ENCODE measurements at regions not wholly inside any gene's neighbourhood (a gene's known extent, or its start where the extent isn't known, plus 50 kb on each side); places are given as distances from the start of the nearest gene placed in this dataset.
"Not testable (repeated sequence)": the region's sequence is repeated elsewhere in the genome, so short reads cannot be mapped to it uniquely, and the experiment has no call there.

DNA sequence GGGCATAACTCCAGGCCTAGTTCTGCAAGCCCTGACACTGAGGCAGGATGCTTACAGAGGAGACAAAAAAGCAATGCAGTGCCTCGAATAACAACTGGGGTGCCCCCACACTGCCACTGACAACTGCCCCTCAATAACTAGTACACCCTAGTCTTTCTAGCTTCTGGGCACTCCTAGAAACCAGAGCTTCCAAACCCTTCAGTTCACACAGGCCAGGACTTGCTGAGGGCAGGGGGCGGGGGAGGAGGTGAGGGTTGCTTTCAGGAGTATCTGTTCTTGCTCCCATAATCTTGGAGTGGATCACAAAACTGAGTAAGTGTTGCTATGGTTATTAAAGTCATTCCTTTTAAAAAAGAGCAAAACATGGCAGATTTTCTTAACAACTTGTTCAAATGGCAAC is 333.1 kb downstream of the BCL2L11 start:
- not testable (repeated sequence) for DNase-seq

DNA sequence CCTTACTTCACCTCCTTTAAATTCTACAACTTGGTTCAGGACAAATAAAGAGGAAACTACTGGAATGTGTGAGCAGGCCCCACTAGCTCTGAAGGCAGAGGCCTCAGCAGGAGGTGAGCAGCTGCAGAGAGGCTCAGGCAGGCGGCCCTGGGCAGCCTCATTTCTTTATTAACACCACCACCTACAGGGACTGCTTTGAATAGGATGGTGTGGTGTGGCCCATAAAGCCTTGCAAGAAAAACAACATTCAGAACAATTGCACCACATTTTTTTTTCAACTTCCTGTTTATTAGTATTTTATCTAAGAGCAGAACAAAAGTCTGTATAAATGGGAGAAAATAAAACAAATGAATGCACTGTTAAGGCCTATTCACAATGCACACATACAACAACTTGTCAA is 333.7 kb downstream of the BCL2L11 start:
- not testable (repeated sequence) for DNase-seq

DNA sequence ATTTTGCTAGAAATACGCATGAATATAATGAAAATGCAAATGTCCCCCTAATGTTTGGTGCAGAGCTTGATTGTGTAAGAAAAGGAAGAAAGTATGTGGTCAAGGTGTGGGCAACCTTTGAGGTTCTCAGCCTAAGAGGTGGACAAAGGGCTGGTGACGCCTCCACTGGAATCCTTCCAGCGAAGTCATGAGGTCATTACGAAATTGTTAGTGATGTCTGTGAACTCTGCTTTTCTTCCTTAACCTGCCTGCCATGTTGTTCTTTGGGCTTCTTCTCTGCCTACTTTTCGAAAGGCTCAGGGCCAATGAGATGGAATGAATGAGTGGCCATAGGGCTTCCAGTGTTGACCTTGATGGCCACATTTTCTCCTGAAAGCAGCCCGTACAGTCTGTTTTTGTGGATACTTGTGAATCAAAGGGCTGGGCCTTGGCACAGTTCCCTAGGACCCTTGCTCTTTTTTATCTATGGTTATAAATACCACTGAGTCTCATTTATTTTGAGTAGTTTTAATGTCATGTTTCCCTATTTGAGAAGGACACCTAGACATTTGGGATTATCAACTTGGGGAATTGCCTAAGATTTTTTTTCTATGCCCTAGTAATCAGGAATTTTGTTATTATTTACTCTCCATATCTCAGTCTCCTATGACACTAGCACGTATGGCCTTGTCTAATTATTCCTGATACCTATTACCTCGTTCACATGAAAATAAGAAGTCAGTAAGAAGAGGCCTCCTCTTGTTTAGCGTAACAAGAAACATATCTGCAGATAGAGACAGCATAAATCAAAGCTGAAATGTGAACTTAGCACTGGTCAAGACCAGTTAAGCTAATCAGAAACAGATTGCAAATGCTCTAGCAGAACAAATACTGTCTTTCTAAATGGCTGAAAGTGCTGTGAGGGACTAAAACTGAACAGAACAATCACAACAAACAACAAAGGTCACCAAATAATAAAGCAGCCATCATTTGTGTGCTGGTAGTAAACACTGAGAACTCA is 334.6 kb downstream of the BCL2L11 start:
- not testable (repeated sequence) for DNase-seq

DNA sequence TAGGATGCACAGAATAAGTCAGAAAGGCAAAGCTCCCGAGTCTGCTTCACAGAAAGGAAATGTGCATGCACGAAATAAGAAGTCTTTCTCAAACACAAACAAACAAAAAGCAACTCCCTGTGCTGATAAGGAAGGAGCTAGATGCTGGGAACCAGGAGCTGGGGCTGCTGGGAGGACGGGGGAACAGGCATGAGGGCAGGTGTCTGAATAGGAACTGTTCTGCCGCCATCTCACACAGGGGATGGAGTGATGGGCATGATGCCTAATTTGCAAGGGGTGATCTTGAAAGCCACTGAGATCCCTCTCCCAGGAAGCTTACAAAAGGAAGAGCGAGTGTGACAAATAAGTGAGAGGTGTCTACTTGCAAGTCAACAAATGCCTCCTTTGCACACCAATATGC is 336.5 kb downstream of the BCL2L11 start:
- DNase-seq = not testable (repeated sequence)

DNA sequence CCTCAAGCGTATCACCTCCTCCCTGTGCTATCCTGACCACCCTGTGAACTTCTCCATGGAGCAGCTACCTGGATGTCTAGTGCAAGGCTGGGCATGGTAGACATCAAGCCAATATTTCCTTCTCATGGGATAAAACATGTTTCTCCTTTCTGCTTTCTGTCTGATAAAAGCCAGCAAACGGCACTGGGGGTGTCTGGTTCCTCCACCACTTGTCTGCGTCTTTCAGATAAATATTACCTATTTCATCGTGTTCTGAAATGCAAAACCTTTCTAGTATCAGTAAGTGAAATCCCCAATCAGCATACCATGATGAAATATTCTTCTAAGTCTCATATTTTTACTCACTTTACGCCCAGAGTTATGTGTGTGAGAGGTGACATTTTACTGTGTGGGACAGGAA is 340.2 kb downstream of the BCL2L11 start:
- DNase-seq = not testable (repeated sequence)

DNA sequence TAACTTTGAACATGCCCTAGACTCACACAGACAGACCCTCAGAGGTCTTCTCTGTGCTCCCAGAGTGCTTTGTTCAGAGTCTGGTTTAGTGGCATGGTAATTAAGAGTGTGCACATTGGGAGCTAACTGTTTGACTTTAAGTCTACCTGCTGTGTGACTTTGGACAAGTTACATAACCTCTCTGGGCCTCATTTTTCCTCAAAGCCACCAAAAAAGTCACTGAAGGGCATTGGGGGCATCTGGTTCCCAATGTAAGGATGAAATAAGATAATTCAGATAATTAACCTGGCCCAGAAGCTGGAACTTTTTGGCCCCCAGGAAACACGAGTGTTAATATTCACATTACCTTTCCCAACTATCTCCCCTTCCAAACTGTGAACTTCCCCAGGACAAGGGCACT is 341.1 kb downstream of the BCL2L11 start:
- DNase-seq = not testable (repeated sequence)

DNA sequence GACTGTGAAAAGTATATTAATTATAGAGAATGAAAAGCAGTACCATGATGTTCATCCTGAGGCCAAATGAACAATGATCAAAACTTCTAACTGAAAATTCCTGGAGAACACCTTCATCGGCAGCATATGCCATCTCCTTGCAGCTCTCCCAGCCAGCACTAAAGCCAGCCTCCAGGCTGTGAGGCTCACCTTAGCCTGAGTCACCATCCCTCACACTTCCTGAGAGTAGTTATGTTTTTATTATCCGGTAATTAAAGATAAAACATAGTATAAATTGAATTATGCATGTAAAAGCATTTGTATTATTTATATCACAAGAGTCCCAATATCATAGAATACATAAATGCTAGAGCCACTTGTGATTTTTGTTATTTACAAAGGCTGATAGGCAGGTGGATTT is 341.9 kb downstream of the BCL2L11 start:
- DNase-seq = not testable (repeated sequence)

DNA sequence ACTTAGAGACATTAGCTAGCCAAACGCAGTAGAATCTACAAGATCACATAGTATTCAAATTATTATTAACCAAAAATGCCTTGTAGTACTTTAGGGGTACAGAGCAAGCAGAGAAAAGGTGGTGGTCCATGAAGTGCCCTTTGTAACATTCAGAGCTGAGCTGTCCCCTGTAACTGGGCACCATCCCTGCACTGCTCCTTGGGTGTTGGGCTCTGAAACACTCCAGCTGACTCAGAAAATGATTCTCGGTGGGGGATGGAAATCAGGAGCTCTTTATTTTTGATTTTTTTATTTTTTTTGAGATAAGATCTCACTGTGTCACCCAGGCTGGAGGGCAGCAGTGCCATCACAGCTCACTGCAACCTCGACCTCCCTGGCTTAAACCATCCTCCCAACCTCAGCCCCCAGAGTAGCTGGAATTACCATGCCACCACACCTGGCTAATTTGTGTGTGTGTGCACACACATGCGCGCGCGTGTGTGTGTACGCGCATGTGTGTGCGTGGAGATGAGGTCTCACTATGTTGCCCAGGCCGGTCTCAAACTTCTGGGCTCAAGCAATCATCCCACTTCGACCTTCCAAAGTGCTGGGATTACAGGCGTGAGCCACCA is 342.6 kb downstream of the BCL2L11 start:
- not testable (repeated sequence) for DNase-seq

DNA sequence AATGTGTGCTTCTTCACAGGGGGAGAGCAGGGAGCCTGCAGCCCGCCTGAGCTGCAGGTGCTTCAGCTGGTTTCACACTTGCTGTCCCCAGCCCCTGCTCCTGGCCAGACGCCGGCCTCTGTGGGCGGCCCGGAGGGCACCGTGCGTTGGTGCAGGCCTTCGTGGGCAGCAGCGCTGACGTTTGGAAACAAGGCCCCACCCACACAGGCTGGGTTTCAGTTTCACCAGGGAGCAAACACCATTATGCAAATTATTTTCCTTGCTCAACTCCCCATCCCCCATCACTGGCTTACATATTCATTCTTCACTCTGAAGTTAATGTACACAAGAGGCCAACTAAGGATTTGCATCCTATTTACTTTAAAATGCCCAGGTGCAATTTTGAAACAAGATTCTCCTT is 343.2 kb downstream of the BCL2L11 start:
- not testable (repeated sequence) for DNase-seq

DNA sequence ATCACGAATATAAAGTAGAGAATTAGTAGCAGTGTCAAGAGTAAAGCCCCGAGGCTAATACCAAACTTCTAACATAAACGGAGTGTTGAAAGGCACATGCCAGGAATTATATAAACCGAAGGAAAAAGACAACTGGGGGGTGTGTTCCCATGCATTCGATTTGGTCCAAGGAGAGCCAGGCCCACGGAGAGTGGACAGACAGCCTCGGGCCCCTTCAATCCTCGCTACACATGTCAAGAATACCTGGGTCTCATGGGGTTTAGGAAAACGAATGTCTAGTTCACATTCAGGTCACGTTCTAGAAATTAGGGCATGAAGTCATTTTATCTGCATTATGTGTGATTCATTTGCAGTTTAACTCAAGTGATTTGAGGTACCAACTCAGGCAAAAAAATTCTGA is 343.7 kb downstream of the BCL2L11 start:
- not testable (repeated sequence) for DNase-seq

DNA sequence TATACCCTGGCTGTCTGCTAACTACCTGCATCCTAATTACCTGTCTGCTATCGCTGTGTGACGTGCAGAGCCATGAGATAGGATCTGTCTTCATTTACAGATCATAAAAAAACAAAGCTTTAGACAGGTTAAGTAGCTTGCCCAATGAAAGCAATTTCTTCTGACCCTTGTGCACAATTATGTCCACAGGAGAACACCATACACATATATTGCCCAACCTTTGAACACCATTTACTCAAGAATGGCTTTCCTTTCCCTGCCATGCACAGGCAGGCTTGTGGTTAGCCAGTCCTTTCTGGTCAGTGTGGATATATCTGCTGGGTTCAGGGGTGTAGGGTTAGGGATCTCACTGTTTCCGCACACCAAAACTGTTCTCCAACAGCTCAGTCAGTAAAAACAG is 344.8 kb downstream of the BCL2L11 start:
- not testable (repeated sequence) for DNase-seq

DNA sequence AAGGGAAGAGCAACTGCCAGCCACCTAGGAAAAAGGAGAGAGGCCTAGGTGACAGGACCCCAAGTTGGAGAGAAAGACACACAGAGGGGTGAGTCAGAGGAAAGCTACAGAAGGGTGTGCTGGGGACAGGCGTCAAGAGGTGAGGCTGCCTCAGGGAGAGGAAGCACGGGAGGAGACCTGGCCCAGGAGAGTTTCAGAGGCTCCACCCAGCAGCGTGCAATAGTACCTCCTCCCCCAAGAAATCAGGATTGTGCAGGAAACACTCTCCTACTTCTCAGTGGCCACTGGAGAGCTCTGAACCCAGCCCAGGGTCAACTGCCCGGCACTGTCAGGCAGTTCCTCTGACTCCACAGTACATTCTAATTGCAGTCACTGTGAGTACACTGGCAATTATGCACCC is 346.0 kb downstream of the BCL2L11 start:
- DNase-seq = not testable (repeated sequence)

DNA sequence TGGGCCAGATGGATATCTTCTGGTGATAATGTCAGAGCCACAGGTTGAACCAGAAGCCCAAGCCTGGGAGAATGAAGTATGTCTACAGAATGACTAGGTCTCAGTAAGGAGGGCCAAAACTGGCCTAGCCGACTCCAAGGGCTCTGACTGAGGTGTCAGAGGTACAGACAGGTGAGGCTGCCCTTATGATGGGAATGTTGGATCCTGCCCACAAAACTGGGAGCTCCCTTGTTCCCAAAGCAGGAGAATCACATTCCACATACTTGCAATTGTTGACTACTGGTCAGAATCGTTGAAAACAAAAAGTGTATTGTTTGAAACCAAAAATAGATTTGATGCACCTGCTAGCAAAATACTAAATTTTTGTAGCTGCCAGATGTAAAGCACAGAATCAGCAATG is 350.2 kb downstream of the BCL2L11 start:
- not testable (repeated sequence) for DNase-seq

DNA sequence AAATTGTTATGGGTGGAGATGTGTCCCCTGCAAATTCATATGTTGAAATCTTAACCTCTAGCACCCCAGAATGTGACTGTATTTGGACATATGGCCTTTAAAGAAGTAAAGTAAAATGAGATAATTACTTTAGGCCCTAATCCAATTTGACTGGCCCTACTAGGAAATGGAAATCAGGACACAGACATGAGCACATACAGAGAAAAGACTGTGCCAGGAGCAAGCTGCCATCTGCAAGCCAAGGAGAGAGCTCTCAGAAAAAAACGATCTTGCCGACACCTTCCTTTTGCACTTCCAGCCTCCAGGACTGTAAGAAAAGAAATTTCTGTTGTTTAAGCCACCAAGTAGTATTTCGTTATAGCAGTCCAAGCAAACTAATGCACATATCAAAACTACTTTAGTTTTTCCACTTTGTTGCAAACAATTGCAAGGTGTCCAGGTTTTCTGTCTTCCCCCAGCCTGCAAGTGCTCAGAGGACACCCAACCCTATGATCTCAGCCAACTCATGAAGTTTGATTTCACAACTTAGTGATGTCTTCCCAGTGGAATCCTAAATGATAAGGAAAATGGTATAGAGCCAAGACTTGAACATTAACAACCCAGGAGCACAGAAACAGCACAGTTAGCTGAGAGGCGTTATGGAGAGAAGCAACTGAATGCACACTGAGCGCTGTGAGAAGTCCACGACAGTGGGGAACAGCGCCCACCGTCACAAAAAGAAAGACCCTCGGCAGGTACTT is 351.2 kb downstream of the BCL2L11 start:
- not testable (repeated sequence) for DNase-seq

DNA sequence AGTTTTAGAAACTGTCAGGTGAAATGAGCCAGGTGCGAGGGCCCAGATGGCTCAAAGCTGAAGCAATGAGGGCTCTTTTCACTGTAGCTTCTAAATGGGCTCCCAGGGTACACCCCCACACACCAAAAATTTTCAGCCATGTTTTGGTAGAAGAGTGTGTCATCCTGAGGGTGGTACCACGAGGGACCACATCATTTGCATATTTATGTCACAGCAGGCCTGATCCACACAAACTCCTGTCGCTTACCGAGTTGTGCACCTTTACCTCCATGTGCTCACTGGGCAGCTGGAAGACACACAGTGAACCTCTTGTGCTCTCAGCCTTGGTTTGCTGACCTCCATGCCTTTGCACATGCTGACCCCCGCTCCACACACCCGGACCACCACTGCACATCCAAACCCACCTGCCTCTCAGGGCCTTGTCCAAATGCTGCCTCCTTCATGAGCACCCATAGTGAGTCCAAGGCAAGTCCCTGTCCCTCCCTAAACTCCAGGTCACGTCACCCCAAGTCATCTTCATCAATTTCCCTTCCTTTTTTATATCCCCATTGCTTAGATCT is 352.2 kb downstream of the BCL2L11 start:
- DNase-seq = not testable (repeated sequence)

DNA sequence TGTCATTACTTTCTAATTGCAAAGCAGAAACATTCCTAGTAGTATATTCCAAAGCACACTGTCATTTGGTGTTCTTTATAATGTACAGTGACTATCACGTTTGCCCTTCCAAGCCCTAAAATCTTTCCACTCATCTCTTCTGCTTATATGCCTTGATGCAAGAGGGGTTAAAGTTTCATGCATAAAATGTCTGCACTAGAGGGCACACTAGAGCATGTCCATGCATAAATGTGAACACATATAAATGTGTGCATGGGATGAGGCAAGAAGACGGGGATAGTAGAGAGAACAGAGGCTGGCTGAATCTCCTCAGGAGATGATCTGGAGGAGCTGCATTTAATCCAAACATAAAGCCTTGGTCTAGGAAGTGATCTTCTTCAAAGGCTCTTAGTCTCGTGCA is 352.8 kb downstream of the BCL2L11 start:
- not testable (repeated sequence) for DNase-seq

DNA sequence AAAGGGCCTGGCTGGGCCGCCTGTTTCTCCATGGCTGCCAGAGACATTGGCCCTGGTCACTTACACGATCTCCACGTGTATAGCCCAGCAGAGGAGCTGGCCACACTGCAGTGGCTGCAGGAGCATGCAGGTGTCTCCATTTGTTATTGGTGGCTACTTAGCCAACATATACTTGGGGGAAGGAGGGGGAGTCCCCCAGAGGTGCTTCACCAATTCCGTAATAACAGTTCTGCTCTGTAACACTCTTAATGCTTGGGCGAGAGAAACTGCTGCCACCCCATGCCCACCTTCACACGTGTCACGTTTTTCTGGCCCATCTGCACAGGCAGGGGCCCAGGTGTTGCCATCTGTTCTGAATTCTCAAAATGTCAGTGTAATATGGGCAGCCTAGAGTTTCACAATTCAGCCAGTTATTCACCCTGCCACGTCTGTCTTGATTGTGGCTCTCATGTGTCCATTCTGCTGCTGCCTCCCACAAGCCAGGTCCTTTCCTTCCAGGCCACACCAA is 353.5 kb downstream of the BCL2L11 start:
- not testable (repeated sequence) for DNase-seq

DNA sequence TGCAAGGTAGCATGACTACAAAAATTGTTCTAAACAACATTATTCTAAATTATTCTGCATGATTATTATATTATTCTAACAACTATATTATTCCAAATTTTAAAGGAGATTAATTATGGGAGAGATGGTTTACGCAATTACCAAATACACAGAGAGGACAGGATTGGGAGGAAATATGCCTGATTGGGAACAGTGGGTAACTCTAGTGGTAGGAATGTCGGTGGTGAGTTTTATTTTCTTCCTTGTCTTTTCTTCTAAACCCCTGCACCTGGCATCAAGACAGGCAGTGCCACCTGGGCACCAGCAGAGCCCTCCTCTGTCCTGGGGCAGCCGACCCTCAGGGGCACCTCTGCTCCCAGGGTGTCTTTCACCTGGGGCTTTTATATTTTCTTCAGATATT is 357.6 kb downstream of the BCL2L11 start:
- not testable (repeated sequence) for DNase-seq

DNA sequence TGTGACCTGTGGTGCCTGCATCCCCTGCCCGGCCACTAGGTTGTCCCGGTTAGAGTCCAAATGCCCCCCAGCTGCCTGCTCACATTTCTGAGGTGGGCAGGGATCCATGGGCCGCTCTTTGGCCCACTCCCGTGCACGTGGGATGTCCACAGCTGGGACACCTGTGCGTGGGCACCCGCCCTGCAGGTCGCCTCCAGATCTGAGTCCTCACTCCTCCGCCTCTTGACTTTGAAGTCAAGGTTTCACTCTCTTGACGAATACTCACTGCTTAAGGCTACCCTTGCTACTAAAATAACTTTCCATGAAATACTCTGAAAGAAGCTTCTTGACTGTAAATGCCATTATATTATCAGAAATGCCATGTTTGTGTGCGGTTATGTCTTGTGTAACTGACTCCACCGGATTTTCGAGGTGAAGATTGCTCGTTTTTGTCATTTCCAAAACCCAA is 358.2 kb downstream of the BCL2L11 start:
- DNase-seq = not testable (repeated sequence)

DNA sequence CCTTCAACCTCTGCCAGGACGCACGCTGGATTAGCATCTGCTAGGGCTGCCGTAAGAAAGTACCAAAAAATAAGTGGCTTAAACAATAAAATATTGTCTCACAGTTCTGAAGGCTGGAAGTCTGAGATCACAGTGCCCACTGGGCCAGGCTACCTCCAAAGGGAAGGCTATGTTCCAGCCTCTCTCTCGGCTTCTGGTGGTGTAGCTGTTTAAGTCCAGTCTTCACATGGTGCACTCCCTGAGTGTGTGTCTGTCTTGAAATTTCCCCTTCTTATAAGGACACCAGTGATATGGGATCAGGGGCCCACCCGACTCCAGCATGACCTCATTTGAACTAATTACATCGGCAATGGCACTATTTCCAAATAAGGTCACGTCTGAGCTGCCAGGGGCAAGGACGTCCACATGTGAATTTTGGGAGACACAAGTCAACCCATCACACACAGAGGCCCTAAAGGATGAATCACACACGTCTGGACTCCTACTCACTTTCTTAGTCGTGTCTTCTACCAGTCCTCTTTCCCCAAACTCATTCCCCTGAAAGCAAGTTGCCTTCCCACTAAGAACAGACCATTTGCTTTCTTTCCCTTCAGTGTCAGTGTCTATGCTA is 359.4 kb downstream of the BCL2L11 start:
- not testable (repeated sequence) for DNase-seq

DNA sequence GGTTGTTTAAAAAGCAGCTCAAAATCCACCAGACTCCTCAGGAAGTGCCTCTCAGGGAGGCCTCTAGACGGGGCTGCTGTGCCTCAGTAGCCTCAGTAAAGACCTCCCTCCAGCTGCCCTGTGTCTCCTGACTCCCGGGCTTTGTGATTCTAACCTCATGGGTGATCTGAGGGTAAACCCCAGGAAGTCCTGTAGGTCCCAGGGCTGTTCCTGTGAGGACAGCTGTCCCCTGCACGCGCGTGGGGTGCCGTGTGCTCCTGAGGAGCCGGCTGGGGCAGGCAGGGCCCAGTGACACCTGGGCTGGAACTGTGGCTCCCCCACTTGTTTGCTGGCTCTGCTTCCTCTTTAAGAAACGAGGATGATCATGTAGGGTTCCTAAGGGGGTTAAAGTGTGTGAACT is 359.9 kb downstream of the BCL2L11 start:
- DNase-seq = not testable (repeated sequence)

DNA sequence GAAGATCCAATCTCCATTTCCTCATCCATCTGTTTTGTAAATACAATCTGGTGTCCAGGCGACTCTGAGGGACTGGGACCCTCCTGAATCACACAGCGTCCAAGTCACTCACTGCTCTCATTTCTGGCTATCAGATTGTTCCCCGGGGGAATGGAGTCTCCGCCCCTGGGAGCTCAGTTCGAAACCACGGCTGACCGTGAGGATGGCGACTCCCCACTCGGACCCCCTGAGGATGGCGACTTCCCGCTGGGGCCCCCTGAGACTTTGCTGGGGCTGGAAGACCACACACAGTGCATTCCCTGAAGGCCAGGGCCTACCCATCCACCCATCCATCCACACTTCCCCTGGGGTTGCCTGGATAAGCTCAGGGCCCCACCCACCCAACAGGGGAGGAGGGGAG is 360.5 kb downstream of the BCL2L11 start:
- DNase-seq = not testable (repeated sequence)
